ENCODE measurements at regions not wholly inside any gene's neighbourhood (a gene's known extent, or its start where the extent isn't known, plus 50 kb on each side); places are given as distances from the start of the nearest gene placed in this dataset.

GRCh38 chr11:38952698-38953097 lies 2354.7 kb upstream of the RAG2 start:
- CTCF ChIA-PET (ENCODE audit: unreplicated experiment) = no interaction called here
- H3K9me2 ChIP-seq (ENCODE audit: insufficient read depth, low read length) = no peaks in the 10 kb centered on the region
- POLR2A ChIA-PET = no interaction called here
- DNase-seq (ENCODE audit: low spot score) = no peak
- H3K4me2 ChIP-seq (ENCODE audit: low read length) = no peak overlapping the region
- no peak overlapping the region for H3K4me3 ChIP-seq (ENCODE audit: low read depth, low read length, poor library complexity, severe bottlenecking)
- no peak overlapping the region for H2AFZ ChIP-seq (ENCODE audit: low read length)
- no peaks in the 10 kb centered on the region for H3K79me2 ChIP-seq (ENCODE audit: insufficient read depth, low read depth, low read length)
- no peaks in the 10 kb centered on the region for H3K4me1 ChIP-seq (ENCODE audit: insufficient read depth, low read length, poor library complexity, severe bottlenecking)
- no peaks in the 10 kb centered on the region for H3K36me3 ChIP-seq (ENCODE audit: insufficient read depth, low read length)
- H3K9me3 ChIP-seq (ENCODE audit: low read length) = peaks cover 11% of the 10 kb centered on the region
- H3K27ac ChIP-seq (ENCODE audit: low read depth, low read length, poor library complexity, severe bottlenecking) = no peak overlapping the region
- TF ChIP-seq CTCF (conservative IDR thresholded peaks at IDR 0.05; ENCODE audit: low read length) = no peak
- no peak for TF ChIP-seq EZH2phosphoT487 (IDR thresholded peaks at IDR 0.05; ENCODE audit: borderline replicate concordance, low read depth, low read length)
- no TSS peak for BruUV-seq (replicated peaks)
- H4K20me1 ChIP-seq (ENCODE audit: insufficient read depth, low read length) = no peaks in the 10 kb centered on the region
- intact Hi-C loops (cut with micrococcal nuclease; ENCODE audit: unreplicated experiment) = no loop called here

- POLR2A ChIA-PET = no interaction called here
- H3K27ac ChIP-seq (ENCODE audit: low read depth, low read length, poor library complexity, severe bottlenecking) = no peak overlapping the region
- H3K79me2 ChIP-seq (ENCODE audit: insufficient read depth, low read depth, low read length) = no peaks in the 10 kb centered on the region
- no peak for TF ChIP-seq CTCF (conservative IDR thresholded peaks at IDR 0.05; ENCODE audit: low read length)
- no peak for TF ChIP-seq EZH2phosphoT487 (IDR thresholded peaks at IDR 0.05; ENCODE audit: borderline replicate concordance, low read depth, low read length)
- peaks cover 20% of the 10 kb centered on the region for H3K9me3 ChIP-seq (ENCODE audit: low read length)
- H3K4me2 ChIP-seq (ENCODE audit: low read length) = no peak overlapping the region
- DNase-seq (ENCODE audit: low spot score) = no peak
- no peaks in the 10 kb centered on the region for H4K20me1 ChIP-seq (ENCODE audit: insufficient read depth, low read length)
- BruUV-seq (replicated peaks) = no TSS peak
- intact Hi-C loops (cut with micrococcal nuclease; ENCODE audit: unreplicated experiment) = no loop called here
- no peaks in the 10 kb centered on the region for H3K36me3 ChIP-seq (ENCODE audit: insufficient read depth, low read length)
- H3K4me1 ChIP-seq (ENCODE audit: insufficient read depth, low read length, poor library complexity, severe bottlenecking) = no peaks in the 10 kb centered on the region
- H3K4me3 ChIP-seq (ENCODE audit: low read depth, low read length, poor library complexity, severe bottlenecking) = no peak overlapping the region
- CTCF ChIA-PET (ENCODE audit: unreplicated experiment) = no interaction called here
- no peak overlapping the region for H2AFZ ChIP-seq (ENCODE audit: low read length)
- H3K9me2 ChIP-seq (ENCODE audit: insufficient read depth, low read length) = no peaks in the 10 kb centered on the region
Measured at GRCh38 chr11:38950867-38951266, 2352.8 kb upstream of the RAG2 start.

- Histone ChIP-seq H3K9me2 (ENCODE audit: insufficient read depth, low read length) (no peaks in the 10 kb centered on the region), H3K9me3 (ENCODE audit: low read length) (peaks cover 20% of the 10 kb centered on the region), H2AFZ (ENCODE audit: low read length) (no peak overlapping the region), H3K4me3 (ENCODE audit: low read depth, low read length, poor library complexity, severe bottlenecking) (no peak overlapping the region), H3K27ac (ENCODE audit: low read depth, low read length, poor library complexity, severe bottlenecking) (no peak overlapping the region), H3K36me3 (ENCODE audit: insufficient read depth, low read length) (no peaks in the 10 kb centered on the region), H3K4me1 (ENCODE audit: insufficient read depth, low read length, poor library complexity, severe bottlenecking) (no peaks in the 10 kb centered on the region), H3K4me2 (ENCODE audit: low read length) (no peak overlapping the region), H3K79me2 (ENCODE audit: insufficient read depth, low read depth, low read length) (no peaks in the 10 kb centered on the region), H4K20me1 (ENCODE audit: insufficient read depth, low read length) (no peaks in the 10 kb centered on the region)
- POLR2A ChIA-PET = interaction anchor here (0.6 kb wide), 1 partner anchor 9 kb away, joined by 4 read pairs; no protein-coding TSS in a partner anchor
- no TSS peak for BruUV-seq (replicated peaks)
- intact Hi-C loops (cut with micrococcal nuclease; ENCODE audit: unreplicated experiment) = no loop called here
- no peak for TF ChIP-seq EZH2phosphoT487 (IDR thresholded peaks at IDR 0.05; ENCODE audit: borderline replicate concordance, low read depth, low read length)
- TF ChIP-seq CTCF (conservative IDR thresholded peaks at IDR 0.05; ENCODE audit: low read length) = no peak
- CTCF ChIA-PET (ENCODE audit: unreplicated experiment) = no interaction called here
- no peak for DNase-seq (ENCODE audit: low spot score)
Measured at GRCh38 chr11:38948392-38948791, 2350.4 kb upstream of the RAG2 start.

Measured in OCI-LY7 (cell line).